Mesothelial cell of epicardium (in vitro differentiated cells): ENCODE measurements at regions not wholly inside any gene's neighbourhood (a gene's known extent, or its start where the extent isn't known, plus 50 kb on each side); places are given as distances from the start of the nearest gene placed in this dataset.
A peak's percentile ranks its signal among the peaks of the same experiment; 100 is the strongest.

Source experiments
- DNase-seq, 2 experiments: peaks; one replicate each; pipeline ENCODE4 v3.0.0; 2021; ENCODE audit warnings: low spot score in 2 of 2; ENCODE audit not compliant: unreplicated experiment in 2 of 2
- H3K27ac Mint-ChIP-seq: 2 replicates; pipeline ENCODE4 v1.8.0; 2021; ENCODE audit warnings: mixed read lengths
- H3K27me3 Mint-ChIP-seq: 2 replicates; pipeline ENCODE4 v1.8.0; 2021; ENCODE audit warnings: low read depth, mixed read lengths
- H3K36me3 Mint-ChIP-seq: 2 replicates; pipeline ENCODE4 v1.8.0; 2021; ENCODE audit warnings: mixed read lengths
- H3K4me1 Mint-ChIP-seq: 2 replicates; pipeline ENCODE4 v1.8.0; 2021; ENCODE audit warnings: mixed read lengths
- H3K4me3 Mint-ChIP-seq: 2 replicates; pipeline ENCODE4 v1.8.0; 2021; ENCODE audit warnings: mild to moderate bottlenecking, moderate library complexity, mixed read lengths
- H3K9me3 Mint-ChIP-seq: 2 replicates; pipeline ENCODE4 v1.8.0; 2021; ENCODE audit warnings: mixed read lengths
- TF ChIP-seq, protein P1 (sequence below): fragments of 200-600 bp; sonication (generic); IDR thresholded peaks from one replicate; pipeline ENCODE4 v1.5.0; 2021; ENCODE audit warnings: antibody characterized with exemption; ENCODE audit not compliant: unreplicated experiment

DNA sequence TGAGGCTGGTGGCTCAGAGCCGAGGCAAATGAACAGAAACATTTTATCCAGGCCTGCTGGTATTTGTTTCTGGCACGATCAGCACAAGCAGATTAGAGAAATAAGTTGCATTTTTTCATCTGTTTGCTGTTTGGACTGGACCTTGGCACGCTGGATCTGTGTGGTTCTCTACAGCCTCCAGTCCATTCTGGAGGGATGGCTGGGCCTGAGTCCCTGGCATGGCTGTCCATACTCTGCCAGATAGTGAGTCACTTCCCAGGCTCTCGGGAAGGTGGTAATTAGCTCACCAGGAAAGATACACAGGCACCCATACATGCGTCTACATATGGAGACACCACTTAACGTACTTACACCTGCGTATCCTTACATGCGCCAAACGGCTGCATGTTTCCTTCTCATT, 78.6 kb downstream of the SPRY4 start:
- Mint-ChIP-seq H3K36me3 (no peaks in the 10 kb centered on the region), H3K4me1 (peaks cover 21% of the 10 kb centered on the region), H3K27me3 (no peaks in the 10 kb centered on the region), H3K4me3 (no peak overlapping the region), H3K27ac (peak overlapping the region; percentile 64), H3K9me3 (peaks cover 9% of the 10 kb centered on the region)
- no peak for DNase-seq
- TF ChIP-seq, protein P1, sequence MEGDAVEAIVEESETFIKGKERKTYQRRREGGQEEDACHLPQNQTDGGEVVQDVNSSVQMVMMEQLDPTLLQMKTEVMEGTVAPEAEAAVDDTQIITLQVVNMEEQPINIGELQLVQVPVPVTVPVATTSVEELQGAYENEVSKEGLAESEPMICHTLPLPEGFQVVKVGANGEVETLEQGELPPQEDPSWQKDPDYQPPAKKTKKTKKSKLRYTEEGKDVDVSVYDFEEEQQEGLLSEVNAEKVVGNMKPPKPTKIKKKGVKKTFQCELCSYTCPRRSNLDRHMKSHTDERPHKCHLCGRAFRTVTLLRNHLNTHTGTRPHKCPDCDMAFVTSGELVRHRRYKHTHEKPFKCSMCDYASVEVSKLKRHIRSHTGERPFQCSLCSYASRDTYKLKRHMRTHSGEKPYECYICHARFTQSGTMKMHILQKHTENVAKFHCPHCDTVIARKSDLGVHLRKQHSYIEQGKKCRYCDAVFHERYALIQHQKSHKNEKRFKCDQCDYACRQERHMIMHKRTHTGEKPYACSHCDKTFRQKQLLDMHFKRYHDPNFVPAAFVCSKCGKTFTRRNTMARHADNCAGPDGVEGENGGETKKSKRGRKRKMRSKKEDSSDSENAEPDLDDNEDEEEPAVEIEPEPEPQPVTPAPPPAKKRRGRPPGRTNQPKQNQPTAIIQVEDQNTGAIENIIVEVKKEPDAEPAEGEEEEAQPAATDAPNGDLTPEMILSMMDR = no peak

DNA sequence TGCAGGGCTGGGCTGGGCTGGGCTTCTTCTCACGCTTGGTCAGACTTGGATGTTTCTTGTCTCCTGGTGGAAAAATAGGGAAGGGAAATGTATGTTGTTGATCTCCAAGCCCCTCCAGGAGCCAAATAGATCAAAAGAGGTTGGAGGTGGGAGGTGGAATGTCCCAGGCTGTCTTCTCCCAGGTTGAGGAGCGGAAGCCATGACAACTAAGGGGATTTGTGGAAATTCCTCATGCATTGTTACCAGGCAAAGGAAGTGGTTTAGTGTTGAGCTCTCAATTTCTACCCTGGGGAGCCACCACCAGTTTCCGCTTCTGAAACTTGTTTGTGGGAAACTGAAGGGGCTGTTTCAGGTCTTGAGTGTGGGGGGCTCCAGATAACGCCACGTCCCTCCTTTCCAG, 79.0 kb downstream of the SPRY4 start:
- H3K4me1 Mint-ChIP-seq = peaks cover 21% of the 10 kb centered on the region
- H3K27ac Mint-ChIP-seq = peak overlapping the region; percentile 64
- H3K4me3 Mint-ChIP-seq = no peak overlapping the region
- H3K9me3 Mint-ChIP-seq = peaks cover 9% of the 10 kb centered on the region
- TF ChIP-seq, protein P1 = no peak
- H3K36me3 Mint-ChIP-seq = no peaks in the 10 kb centered on the region
- DNase-seq = no peak
- no peaks in the 10 kb centered on the region for H3K27me3 Mint-ChIP-seq

DNA sequence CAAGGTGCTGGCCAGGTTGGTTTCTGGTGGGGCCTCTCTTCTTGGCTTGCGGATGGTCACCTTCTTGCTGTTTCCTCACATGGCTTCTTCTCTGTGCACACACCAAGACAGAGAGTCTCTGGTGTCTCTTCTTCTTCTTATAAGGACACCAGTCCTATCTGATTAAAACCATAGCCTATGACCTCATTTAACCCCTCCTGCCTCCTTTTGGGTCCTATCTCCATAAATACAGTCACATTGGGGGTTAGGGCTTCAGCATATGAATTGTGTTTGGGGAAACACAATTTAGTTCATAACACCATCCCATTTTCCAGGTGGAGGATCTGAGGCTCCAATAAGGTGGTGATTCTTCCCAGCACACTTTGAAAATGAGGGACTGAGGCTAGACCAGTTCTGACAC, 80.4 kb downstream of the SPRY4 start:
- no peak for DNase-seq
- no peaks in the 10 kb centered on the region for H3K27me3 Mint-ChIP-seq
- TF ChIP-seq, protein P1 = no peak
- H3K4me3 Mint-ChIP-seq = no peak overlapping the region
- peaks cover 21% of the 10 kb centered on the region for H3K4me1 Mint-ChIP-seq
- H3K9me3 Mint-ChIP-seq = peaks cover 10% of the 10 kb centered on the region
- no peaks in the 10 kb centered on the region for H3K36me3 Mint-ChIP-seq
- no peak overlapping the region for H3K27ac Mint-ChIP-seq

DNA sequence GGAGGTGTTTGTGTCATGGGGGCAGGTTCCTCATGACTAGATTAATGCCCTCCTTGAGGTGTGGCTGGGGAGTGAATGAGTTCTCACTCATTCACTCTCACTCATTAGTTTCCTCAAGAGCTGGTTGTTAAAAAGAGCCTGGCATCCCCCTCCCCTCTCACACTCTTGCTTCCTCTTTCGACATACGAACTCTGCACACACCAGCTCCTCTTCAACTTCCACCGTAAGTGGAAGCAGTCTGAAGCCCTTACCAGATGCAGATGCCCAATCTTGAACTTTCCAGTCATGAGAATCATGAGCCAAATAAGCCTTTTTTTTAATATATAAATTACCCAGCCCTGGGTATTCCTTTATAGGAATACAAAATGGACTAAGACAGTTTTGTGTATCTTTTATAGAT, 82.5 kb downstream of the SPRY4 start:
- H3K36me3 Mint-ChIP-seq = no peaks in the 10 kb centered on the region
- peaks cover 9% of the 10 kb centered on the region for H3K4me1 Mint-ChIP-seq
- no peaks in the 10 kb centered on the region for H3K27me3 Mint-ChIP-seq
- H3K9me3 Mint-ChIP-seq = peaks cover 12% of the 10 kb centered on the region
- H3K27ac Mint-ChIP-seq = no peak overlapping the region
- no peak for DNase-seq
- H3K4me3 Mint-ChIP-seq = no peak overlapping the region
- TF ChIP-seq, protein P1 = no peak

DNA sequence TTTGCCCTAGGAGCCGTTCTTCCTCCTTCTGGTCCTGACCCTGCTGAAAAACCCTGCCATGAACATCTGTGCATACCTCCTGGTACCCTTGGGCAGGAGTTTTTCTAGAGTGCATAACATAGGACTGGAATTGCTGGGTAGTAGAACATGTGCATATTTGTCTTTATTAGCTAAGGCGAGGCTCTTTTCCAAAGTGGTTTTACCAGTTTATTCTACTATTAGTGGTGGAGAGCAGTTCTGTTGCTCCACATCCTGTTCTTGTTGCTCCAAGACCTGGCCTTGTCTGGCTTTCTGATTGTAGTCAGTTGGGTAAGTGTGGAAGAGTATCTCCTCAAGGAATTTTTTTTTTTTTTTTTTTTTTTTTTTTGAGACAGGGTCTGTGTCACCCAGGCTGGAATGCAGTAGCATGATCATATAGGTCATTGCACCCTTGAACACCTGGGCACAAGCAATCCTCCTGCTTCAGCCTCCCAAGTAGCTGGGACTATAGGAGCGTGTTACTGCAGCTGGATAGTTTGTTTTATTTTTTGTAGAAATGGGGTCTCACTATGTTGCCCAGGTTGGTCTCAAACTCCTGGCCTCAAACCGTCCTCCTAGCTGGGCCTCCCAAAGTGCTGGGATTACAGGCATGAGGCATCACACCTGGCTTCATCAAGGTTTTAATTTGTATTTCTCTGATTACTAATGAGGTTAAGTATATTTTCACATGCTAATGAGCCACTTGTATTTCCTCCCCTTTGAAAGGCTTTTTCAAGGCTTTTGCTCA, 85.2 kb downstream of the SPRY4 start:
- no peak for DNase-seq
- Mint-ChIP-seq H3K4me3 (no peak overlapping the region), H3K36me3 (no peaks in the 10 kb centered on the region), H3K9me3 (peaks cover 12% of the 10 kb centered on the region), H3K27ac (no peak overlapping the region), H3K4me1 (peaks cover 14% of the 10 kb centered on the region), H3K27me3 (no peaks in the 10 kb centered on the region)
- TF ChIP-seq, protein P1 = no peak
